HG03460 (cell line): ENCODE measurements at regions not wholly inside any gene's neighbourhood (a gene's known extent, or its start where the extent isn't known, plus 50 kb on each side); places are given as distances from the start of the nearest gene placed in this dataset.

Experiments used
- ATAC-seq: cut with Tn5 transposase; IDR thresholded peaks from one replicate; pipeline ENCODE4 v1.9.1; 2021; ENCODE audit not compliant: unreplicated experiment

- no peak for ATAC-seq
Observed at GRCh38 chr7:46557781-46558180, 636.7 kb upstream of the IGFBP3 start.

GRCh38 chr7:46557295-46557711, 636.2 kb upstream of the IGFBP3 start:
- ATAC-seq, result no peak

GRCh38 chr7:46554688-46555422, 633.8 kb upstream of the IGFBP3 start:
- no peak for ATAC-seq

GRCh38 chr7:46551603-46552002, 630.5 kb upstream of the IGFBP3 start:
- ATAC-seq, result no peak

GRCh38 chr7:46550864-46551263, 629.8 kb upstream of the IGFBP3 start:
- no peak for ATAC-seq

GRCh38 chr7:46549892-46550639, 629.0 kb upstream of the IGFBP3 start:
- ATAC-seq, result no peak

GRCh38 chr7:46549347-46549746, 628.3 kb upstream of the IGFBP3 start:
- ATAC-seq, result no peak

GRCh38 chr7:46547044-46547443, 626.0 kb upstream of the IGFBP3 start:
- ATAC-seq, result no peak

GRCh38 chr7:46545790-46546189, 624.7 kb upstream of the IGFBP3 start:
- no peak for ATAC-seq

- ATAC-seq, result no peak
Observed at GRCh38 chr7:46544396-46545008, 623.4 kb upstream of the IGFBP3 start.

- ATAC-seq, result no peak
Observed at GRCh38 chr7:46542076-46542475, 621.0 kb upstream of the IGFBP3 start.

- no peak for ATAC-seq
Observed at GRCh38 chr7:46539892-46540483, 618.9 kb upstream of the IGFBP3 start.

- ATAC-seq, result no peak
Observed at GRCh38 chr7:46537191-46537905, 616.3 kb upstream of the IGFBP3 start.

- no peak for ATAC-seq
Observed at GRCh38 chr7:46534664-46535588, 613.9 kb upstream of the IGFBP3 start.

GRCh38 chr7:46533946-46534345, 612.9 kb upstream of the IGFBP3 start:
- no peak for ATAC-seq

- ATAC-seq, result no peak
Observed at GRCh38 chr7:46532571-46532970, 611.5 kb upstream of the IGFBP3 start.

GRCh38 chr7:46530081-46530750, 609.1 kb upstream of the IGFBP3 start:
- ATAC-seq, result no peak

GRCh38 chr7:46527360-46527759, 606.3 kb upstream of the IGFBP3 start:
- no peak for ATAC-seq

GRCh38 chr7:46525876-46526275, 604.8 kb upstream of the IGFBP3 start:
- no peak for ATAC-seq
